AG04449 (cell line): ENCODE measurements at regions not wholly inside any gene's neighbourhood (a gene's known extent, or its start where the extent isn't known, plus 50 kb on each side); places are given as distances from the start of the nearest gene placed in this dataset.

Source experiments
- CTCF ChIA-PET: fragments of 350-600 bp; formaldehyde crosslinking; extraction: SDS; loops from one replicate; lab custom pipeline; 2021; ENCODE audit warnings: antibody characterized with exemption; lab: Yijun Ruan, JAX
- POLR2A ChIA-PET: fragments of 400-600, 350-600 bp; formaldehyde crosslinking; extraction: SDS; loops from one replicate; lab custom pipeline; 2020; ENCODE audit warnings: antibody characterized with exemption, inconsistent platforms; lab: Yijun Ruan, JAX
- DNase-seq: peaks from one replicate; pipeline ENCODE4 v3.0.0-alpha.2; 2010; ENCODE audit warnings: low read depth, low spot score
- H3K4me3 ChIP-seq: 2 replicates; pipeline ENCODE4 v1.5.1; 2011; ENCODE audit warnings: low read depth, mild to moderate bottlenecking, control low read depth, low read length
- TF ChIP-seq, protein P1 (sequence below): IDR thresholded peaks from one replicate; pipeline ENCODE4 v1.5.1; 2011; ENCODE audit warnings: mild to moderate bottlenecking, moderate library complexity, low read length, control low read depth, inconsistent platforms; ENCODE audit not compliant: insufficient read depth; ENCODE audit errors: missing control alignments

DNA sequence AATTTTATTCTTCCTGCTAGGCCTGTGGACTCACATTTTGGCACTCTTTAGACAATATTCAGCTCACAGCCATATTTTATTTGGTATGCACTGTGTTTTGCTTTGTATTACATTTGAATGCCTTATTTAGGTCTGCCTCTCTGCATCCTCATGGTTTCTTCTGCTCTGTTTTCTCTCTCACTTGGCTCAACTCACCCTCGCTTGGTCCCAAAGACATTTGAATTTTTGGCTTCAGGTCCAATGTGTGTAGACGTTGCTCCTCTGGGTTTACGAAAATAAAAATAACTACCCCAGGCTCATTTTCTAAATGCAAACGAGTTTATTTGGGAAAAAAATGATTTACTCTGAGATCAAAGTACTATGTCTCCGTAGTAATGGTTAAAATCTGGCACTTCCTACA, 91.1 kb upstream of the REG3A start:
- POLR2A ChIA-PET: no interaction called here
- TF ChIP-seq, protein P1, sequence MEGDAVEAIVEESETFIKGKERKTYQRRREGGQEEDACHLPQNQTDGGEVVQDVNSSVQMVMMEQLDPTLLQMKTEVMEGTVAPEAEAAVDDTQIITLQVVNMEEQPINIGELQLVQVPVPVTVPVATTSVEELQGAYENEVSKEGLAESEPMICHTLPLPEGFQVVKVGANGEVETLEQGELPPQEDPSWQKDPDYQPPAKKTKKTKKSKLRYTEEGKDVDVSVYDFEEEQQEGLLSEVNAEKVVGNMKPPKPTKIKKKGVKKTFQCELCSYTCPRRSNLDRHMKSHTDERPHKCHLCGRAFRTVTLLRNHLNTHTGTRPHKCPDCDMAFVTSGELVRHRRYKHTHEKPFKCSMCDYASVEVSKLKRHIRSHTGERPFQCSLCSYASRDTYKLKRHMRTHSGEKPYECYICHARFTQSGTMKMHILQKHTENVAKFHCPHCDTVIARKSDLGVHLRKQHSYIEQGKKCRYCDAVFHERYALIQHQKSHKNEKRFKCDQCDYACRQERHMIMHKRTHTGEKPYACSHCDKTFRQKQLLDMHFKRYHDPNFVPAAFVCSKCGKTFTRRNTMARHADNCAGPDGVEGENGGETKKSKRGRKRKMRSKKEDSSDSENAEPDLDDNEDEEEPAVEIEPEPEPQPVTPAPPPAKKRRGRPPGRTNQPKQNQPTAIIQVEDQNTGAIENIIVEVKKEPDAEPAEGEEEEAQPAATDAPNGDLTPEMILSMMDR: no peak
- CTCF ChIA-PET: no interaction called here

DNA sequence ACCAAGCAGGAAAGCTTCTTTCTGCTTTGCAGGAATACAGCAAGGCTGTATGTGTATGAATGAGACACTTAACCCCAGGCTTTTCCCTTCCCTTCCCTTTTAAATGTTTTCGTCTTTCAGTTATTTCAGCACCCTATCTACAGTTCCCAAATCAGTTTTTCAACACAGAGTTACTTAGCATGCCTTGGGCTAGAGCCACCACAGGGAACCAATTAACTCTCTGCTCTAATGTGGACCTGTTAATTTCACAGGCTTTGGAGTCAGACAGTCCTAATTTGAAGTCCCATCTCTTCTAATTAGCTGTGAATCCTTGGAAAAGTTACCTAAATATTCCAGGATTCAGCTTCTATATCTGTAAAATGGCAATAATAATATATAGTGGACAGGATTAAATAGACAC, 89.2 kb upstream of the REG3A start:
- DNase-seq: no peak
- POLR2A ChIA-PET: no interaction called here
- H3K4me3 ChIP-seq: no peak overlapping the region
- CTCF ChIA-PET: no interaction called here
- TF ChIP-seq, protein P1: no peak

More for the DNA sequence above, 91.1 kb upstream of the REG3A start:
- no peak for DNase-seq
- H3K4me3 ChIP-seq: no peak overlapping the region

DNA sequence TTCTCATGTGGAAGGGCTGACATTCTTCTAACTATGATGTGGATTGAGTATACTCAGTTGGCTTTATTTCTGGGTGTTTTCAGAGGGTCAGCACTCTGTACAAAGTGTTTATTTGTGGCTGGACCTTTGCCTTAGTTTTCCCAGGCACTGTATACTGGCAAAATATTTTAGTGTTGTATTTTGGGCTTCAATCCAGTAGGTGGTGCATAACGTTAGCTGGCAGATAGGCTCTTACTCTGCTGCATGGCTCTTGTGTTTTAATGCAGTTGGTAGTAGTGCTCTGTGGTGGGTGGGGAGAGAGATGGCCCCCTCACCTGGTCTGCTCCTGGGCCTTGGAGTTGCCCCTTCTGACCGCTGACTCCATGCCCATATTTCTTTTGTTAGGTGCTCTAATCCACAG, 75.6 kb upstream of the REG3A start:
- TF ChIP-seq, protein P1: no peak
- DNase-seq: no peak
- ChIA-PET POLR2A (no interaction called here), CTCF (interaction anchor here (0.9 kb wide), 1 partner anchor 17 kb away, joined by 3 read pairs; no protein-coding TSS in a partner anchor)
- H3K4me3 ChIP-seq: no peak overlapping the region

DNA sequence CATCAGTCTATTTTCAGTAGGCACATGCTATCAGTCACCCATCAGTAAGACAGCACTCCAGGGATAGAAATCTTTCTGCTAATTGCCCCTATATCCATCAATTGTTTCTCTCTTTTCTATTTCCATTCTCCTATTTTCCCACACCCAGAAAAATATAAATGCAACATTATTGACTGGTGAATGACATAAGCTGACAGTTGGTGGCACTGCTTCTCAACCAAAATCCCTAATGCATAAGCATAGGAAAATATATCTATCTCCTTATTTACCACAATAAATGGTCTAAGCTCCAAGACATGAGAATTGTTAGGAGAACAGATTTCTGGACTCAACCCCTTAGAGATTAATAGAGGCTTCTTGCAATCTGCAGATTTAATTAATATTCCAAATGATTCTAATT, 64.0 kb upstream of the REG3A start:
- TF ChIP-seq, protein P1: no peak
- ChIA-PET POLR2A (no interaction called here), CTCF (no interaction called here)
- H3K4me3 ChIP-seq: no peak overlapping the region
- no peak for DNase-seq

DNA sequence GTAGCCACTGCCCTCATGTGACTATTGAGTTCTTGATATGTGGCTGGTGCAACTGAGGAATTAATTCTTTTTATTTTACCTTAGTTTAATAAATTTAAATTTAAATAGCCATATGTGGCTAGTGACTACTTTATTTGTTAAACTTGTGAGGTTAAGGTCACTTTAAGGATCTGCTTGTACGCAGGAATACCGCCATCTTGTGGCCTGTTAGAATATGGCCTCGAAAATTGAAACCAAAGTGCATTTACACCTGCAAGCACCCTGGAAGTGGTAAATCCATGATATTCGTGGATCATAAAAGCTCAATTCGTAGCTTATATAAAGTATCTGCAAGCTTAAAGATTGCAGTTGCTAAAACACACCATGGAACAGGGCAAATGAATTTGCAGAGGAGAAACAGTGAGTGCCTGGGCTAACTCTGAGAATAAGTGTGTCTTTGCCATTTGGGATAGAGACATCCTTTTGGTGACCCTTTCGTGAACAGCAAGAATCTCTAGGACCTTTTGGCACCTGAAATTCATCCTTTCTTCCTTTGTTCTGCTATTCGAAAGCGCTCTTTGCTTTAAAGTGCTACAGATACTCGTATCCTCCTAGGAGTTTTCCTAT, 59.9 kb upstream of the REG3A start:
- CTCF ChIA-PET: no interaction called here
- TF ChIP-seq, protein P1: peak; percentile 8
- H3K4me3 ChIP-seq: no peak overlapping the region
- POLR2A ChIA-PET: no interaction called here
- DNase-seq: no peak

DNA sequence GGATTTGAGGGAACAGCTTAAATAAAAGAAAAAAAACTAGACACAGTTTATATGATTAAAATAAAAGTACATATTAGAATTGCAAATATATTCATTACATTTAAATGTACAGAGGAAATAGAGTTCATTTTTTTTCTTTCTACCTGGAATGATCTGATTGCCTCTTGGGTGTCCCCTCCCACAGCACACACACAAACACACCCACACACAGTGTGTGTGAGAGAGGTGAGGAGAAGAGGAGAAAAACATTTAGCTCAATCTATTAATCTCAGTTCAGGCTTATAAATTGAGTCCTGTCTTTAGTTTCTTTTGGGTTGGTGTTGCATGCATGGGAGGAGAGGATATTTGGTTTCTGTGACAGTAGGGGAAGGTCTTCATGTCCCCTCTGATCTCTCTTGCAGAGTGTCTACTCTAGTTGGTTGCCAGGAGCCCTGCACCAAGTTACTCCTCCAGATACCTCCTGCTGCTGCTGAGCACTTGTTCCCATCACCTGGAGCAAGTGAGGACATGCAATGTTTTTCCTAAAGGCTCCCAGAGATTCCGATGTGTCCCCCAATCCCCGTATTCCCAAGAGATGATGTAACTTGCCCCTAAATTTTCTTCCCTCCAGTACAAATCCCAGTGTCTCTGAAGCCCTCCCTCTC, 50.8 kb upstream of the REG3A start:
- TF ChIP-seq, protein P1: no peak
- ChIA-PET CTCF (no interaction called here), POLR2A (no interaction called here)
- no peak overlapping the region for H3K4me3 ChIP-seq
- no peak for DNase-seq
